Epithelial cell of esophagus (primary cell): ENCODE measurements at regions not wholly inside any gene's neighbourhood (a gene's known extent, or its start where the extent isn't known, plus 50 kb on each side); places are given as distances from the start of the nearest gene placed in this dataset.

Experiments used
- DNase-seq: peaks from one replicate; pipeline ENCODE4 v3.0.0; 2010; ENCODE audit warnings: low read depth
- H3K4me3 ChIP-seq: 2 replicates; pipeline ENCODE4 v1.5.1; 2011; ENCODE audit warnings: mild to moderate bottlenecking, low read length, control low read depth
- TF ChIP-seq, protein P1 (sequence below): IDR thresholded peaks from 2 replicates; pipeline ENCODE4 v1.5.1; 2011; ENCODE audit warnings: low read depth, mild to moderate bottlenecking, low read length, control low read depth, inconsistent platforms; ENCODE audit not compliant: insufficient read depth; ENCODE audit errors: missing control alignments

GRCh38 chr11:88420165-88420791 is 82.7 kb upstream of the CTSC start:
- H3K4me3 ChIP-seq = no peak overlapping the region
- peak; percentile 99 for DNase-seq
- TF ChIP-seq, protein P1, sequence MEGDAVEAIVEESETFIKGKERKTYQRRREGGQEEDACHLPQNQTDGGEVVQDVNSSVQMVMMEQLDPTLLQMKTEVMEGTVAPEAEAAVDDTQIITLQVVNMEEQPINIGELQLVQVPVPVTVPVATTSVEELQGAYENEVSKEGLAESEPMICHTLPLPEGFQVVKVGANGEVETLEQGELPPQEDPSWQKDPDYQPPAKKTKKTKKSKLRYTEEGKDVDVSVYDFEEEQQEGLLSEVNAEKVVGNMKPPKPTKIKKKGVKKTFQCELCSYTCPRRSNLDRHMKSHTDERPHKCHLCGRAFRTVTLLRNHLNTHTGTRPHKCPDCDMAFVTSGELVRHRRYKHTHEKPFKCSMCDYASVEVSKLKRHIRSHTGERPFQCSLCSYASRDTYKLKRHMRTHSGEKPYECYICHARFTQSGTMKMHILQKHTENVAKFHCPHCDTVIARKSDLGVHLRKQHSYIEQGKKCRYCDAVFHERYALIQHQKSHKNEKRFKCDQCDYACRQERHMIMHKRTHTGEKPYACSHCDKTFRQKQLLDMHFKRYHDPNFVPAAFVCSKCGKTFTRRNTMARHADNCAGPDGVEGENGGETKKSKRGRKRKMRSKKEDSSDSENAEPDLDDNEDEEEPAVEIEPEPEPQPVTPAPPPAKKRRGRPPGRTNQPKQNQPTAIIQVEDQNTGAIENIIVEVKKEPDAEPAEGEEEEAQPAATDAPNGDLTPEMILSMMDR = no peak

DNA sequence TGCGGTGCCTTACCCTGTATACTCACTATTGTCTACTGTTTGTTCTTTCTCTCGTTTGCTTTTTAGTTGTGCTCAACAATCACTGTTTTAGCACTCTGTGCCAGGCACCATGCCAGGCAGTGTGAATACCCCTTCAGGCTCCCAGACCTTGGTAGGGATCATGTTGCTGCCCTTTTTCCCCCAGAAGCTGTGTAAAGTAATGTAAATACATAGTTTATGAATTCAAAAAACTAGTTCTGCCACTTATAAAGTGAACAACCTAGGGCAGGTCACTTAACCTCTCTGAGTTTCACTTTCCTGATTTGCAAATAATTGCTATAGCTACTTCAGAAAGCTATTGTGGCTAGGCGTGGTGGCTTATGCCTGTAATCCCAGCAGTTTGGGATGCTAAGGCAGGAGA is 81.0 kb upstream of the CTSC start:
- TF ChIP-seq, protein P1 = no peak
- peak; percentile 56 for DNase-seq
- no peak overlapping the region for H3K4me3 ChIP-seq

DNA sequence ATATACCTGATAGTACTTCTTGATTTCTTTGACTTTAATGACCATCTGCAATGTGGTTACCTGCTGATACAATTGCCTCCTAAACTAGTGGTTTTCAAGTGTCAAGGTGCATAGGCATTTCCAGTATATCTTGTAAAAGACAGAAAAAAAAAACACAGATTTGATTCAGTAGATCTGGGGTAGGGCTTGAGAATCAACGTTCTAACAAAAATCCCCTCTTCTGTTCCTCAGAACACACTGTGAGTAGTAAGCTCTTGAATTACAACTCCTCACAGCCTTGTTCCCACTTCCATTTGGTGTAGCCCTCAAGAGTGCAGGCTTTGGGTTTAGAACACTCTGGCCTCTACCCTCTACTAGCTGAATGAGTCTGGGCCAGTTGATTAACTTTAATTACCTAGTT is 78.0 kb upstream of the CTSC start:
- no peak overlapping the region for H3K4me3 ChIP-seq
- DNase-seq = no peak
- TF ChIP-seq, protein P1 = no peak

DNA sequence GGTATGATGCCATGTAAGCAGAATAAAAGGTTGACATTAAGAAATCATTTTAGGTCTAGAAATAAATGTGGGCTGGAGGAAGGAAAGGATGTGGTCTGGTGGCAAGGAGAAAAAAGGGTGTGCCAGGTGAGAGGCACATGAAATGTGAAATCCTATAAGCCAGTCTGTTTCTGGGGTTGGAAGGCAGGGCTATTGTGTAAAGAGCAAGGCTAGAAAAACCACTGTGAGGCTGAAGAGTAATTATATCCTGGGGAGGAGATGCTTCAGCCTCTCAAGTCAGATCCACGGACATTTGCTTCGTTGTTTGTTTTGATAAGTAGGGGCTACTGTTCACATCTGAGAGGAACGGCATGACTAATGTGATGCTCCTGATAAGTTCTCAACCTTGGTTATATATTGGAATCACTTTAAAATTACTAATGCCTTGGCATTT is 77.5 kb upstream of the CTSC start:
- no peak overlapping the region for H3K4me3 ChIP-seq
- TF ChIP-seq, protein P1 = no peak
- peak; percentile 47 for DNase-seq

GRCh38 chr11:88414385-88414861 is 76.9 kb upstream of the CTSC start:
- no peak overlapping the region for H3K4me3 ChIP-seq
- TF ChIP-seq, protein P1 = no peak
- peak; percentile 55 for DNase-seq

GRCh38 chr11:88411265-88411664 is 73.7 kb upstream of the CTSC start:
- no peak overlapping the region for H3K4me3 ChIP-seq
- TF ChIP-seq, protein P1 = no peak
- peak; percentile 85 for DNase-seq

- no peak overlapping the region for H3K4me3 ChIP-seq
- TF ChIP-seq, protein P1 = no peak
- DNase-seq = peak; percentile 91
Observed at GRCh38 chr11:88410656-88411055, 73.1 kb upstream of the CTSC start.
